H1 (cell line): ENCODE measurements at regions not wholly inside any gene's neighbourhood (a gene's known extent, or its start where the extent isn't known, plus 50 kb on each side); places are given as distances from the start of the nearest gene placed in this dataset.

Source experiments
- CTCF ChIA-PET: fragments of 300-600 bp; sonication (Branson Sonifier 250); formaldehyde crosslinking; loops from one replicate; lab custom pipeline; 2021; ENCODE audit not compliant: partially characterized antibody; lab: Charles Lee
- POLR2A ChIA-PET: fragments of 300-600 bp; sonication (Branson Sonifier 250); formaldehyde crosslinking; loops from one replicate; lab custom pipeline; 2021; ENCODE audit warnings: inconsistent platforms; ENCODE audit not compliant: partially characterized antibody; lab: Charles Lee
- DNase-seq, 2 experiments: peaks; one replicate each; pipeline versions ENCODE4 v3.0.0 to v3.0.0-alpha.2; 2010 to 2022; ENCODE audit warnings: low spot score in 2 of 2, low read depth in 1 of 2, mixed read lengths in 1 of 2
- FAIRE-seq: peaks from 2 replicates; lab custom pipeline; 2011; peaks lifted over from hg19 to GRCh38; lab: Jason Lieb, UNC
- H2AFZ ChIP-seq: 2 replicates; pipeline ENCODE4 v1.8.1; 2012; ENCODE audit warnings: low read length, inconsistent platforms
- H2AK5ac ChIP-seq: 2 replicates; pipeline ENCODE4 v1.6.1; 2013; ENCODE audit warnings: low read depth, low read length
- H2BK120ac ChIP-seq: replicated peaks from 2 replicates; pipeline ENCODE3; 2013; ENCODE audit warnings: low read depth, low read length, inconsistent platforms
- H2BK12ac ChIP-seq: 2 replicates; pipeline ENCODE4 v1.6.1; 2013; ENCODE audit warnings: low read depth, low read length
- H2BK15ac ChIP-seq: 2 replicates; pipeline ENCODE4 v1.6.1; 2013; ENCODE audit warnings: low read length
- H2BK20ac ChIP-seq: 2 replicates; pipeline ENCODE4 v1.6.1; 2013; ENCODE audit warnings: low read length
- H2BK5ac ChIP-seq: 2 replicates; pipeline ENCODE4 v1.6.1; 2013; ENCODE audit warnings: low read depth, low read length
- H3K14ac ChIP-seq: 2 replicates; pipeline ENCODE4 v1.6.1; 2013; ENCODE audit warnings: inconsistent platforms; ENCODE audit not compliant: insufficient read length
- H3K18ac ChIP-seq: 2 replicates; pipeline ENCODE4 v1.6.1; 2013; ENCODE audit warnings: low read length; ENCODE audit errors: extremely low read depth
- H3K23ac ChIP-seq: 2 replicates; pipeline ENCODE4 v1.6.1; 2013; ENCODE audit warnings: inconsistent platforms; ENCODE audit not compliant: insufficient read length
- H3K23me2 ChIP-seq: 2 replicates; pipeline ENCODE4 v1.6.1; 2013; ENCODE audit warnings: low read depth, low read length
- H3K27ac ChIP-seq: 2 replicates; pipeline ENCODE4 v1.6.1; 2011; ENCODE audit warnings: low read depth, low read length, inconsistent platforms
- H3K27me3 ChIP-seq, 4 experiments: replicated peaks in 1 of 4; 1 replicate in 1 of 4; 2 replicates in 3 of 4; pipeline versions ENCODE4 v1.6.1 to v1.8.1; 2011 to 2013; ENCODE audit warnings: low read length in 3 of 4, mild to moderate bottlenecking in 3 of 4, inconsistent platforms in 2 of 4, mixed read lengths in 2 of 4, moderate library complexity in 1 of 4; ENCODE audit not compliant: control insufficient read depth in 3 of 4, insufficient read depth in 3 of 4; ENCODE audit errors: extremely low read depth in 1 of 4
- H3K36me3 ChIP-seq, 4 experiments: 2 replicates each; pipeline versions ENCODE4 v1.6.1 to v1.8.1; 2011 to 2013; ENCODE audit warnings: mild to moderate bottlenecking in 4 of 4, low read length in 3 of 4, moderate library complexity in 2 of 4, control low read depth in 1 of 4, inconsistent platforms in 1 of 4; ENCODE audit not compliant: insufficient read depth in 4 of 4, control insufficient read depth in 2 of 4
- H3K4ac ChIP-seq: replicated peaks from 2 replicates; pipeline ENCODE3; 2013; ENCODE audit warnings: low read length, low read depth, mixed read lengths, inconsistent platforms; ENCODE audit not compliant: insufficient read length
- H3K4me1 ChIP-seq, 4 experiments: replicated peaks in 1 of 4; 1 replicate in 1 of 4; 2 replicates in 3 of 4; pipeline versions ENCODE4 v1.6.1 to v1.8.1; 2011 to 2013; ENCODE audit warnings: low read length in 3 of 4, inconsistent platforms in 2 of 4, mixed read lengths in 1 of 4; ENCODE audit not compliant: insufficient read depth in 4 of 4, control insufficient read depth in 3 of 4
- H3K4me2 ChIP-seq, 2 experiments: 2 replicates each; pipeline versions ENCODE4 v1.6.1 to v1.8.1; 2011 to 2013; ENCODE audit warnings: low read depth in 2 of 2, low read length in 2 of 2, control low read depth in 1 of 2, inconsistent platforms in 1 of 2, mild to moderate bottlenecking in 1 of 2; ENCODE audit not compliant: insufficient read depth in 1 of 2
- H3K4me3 ChIP-seq, 4 experiments: fragments of 200-600, 300-600 bp in 1 of 4; sonication (generic), shearing (Covaris generic), sonication (Bioruptor Twin) in 1 of 4; 2 replicates each; pipeline versions ENCODE4 v1.5.1 to v1.8.1; 2011 to 2016; ENCODE audit warnings: low read length in 4 of 4, low read depth in 3 of 4, control low read depth in 2 of 4, inconsistent platforms in 2 of 4, mild to moderate bottlenecking in 2 of 4, mixed read lengths in 1 of 4, moderate library complexity in 1 of 4; ENCODE audit not compliant: insufficient read depth in 2 of 4; ENCODE audit errors: extremely low read depth in 1 of 4
- H3K56ac ChIP-seq: replicated peaks from 2 replicates; pipeline ENCODE3; 2013; ENCODE audit warnings: low read depth, mild to moderate bottlenecking, mixed read lengths, low read length, inconsistent platforms; ENCODE audit not compliant: insufficient read length
- H3K79me1 ChIP-seq: 2 replicates; pipeline ENCODE4 v1.6.1; 2013; ENCODE audit warnings: low read depth, low read length, control low read depth
- H3K79me2 ChIP-seq, 2 experiments: 2 replicates each; pipeline versions ENCODE4 v1.6.1 to v1.8.1; 2012 to 2013; ENCODE audit warnings: low read length in 2 of 2, mild to moderate bottlenecking in 2 of 2, inconsistent platforms in 1 of 2; ENCODE audit not compliant: insufficient read depth in 2 of 2, control insufficient read depth in 1 of 2
- H3K9ac ChIP-seq, 4 experiments: replicated peaks in 1 of 4; 1 replicate in 1 of 4; 2 replicates in 3 of 4; pipeline versions ENCODE4 v1.6.1 to v1.8.1; 2011 to 2013; ENCODE audit warnings: low read depth in 3 of 4, low read length in 3 of 4, control low read depth in 2 of 4, mild to moderate bottlenecking in 2 of 4, moderate library complexity in 2 of 4, inconsistent platforms in 1 of 4; ENCODE audit errors: extremely low read depth in 1 of 4
- H3K9me3 ChIP-seq, 2 experiments: 2 replicates each; pipeline versions ENCODE4 v1.6.1 to v1.8.1; 2012 to 2013; ENCODE audit warnings: mild to moderate bottlenecking in 2 of 2, moderate library complexity in 2 of 2, control low read depth in 1 of 2, inconsistent platforms in 1 of 2, low read depth in 1 of 2, low read length in 1 of 2, mixed read lengths in 1 of 2; ENCODE audit not compliant: insufficient read depth in 2 of 2
- H4K20me1 ChIP-seq, 2 experiments: replicated peaks in 1 of 2; 2 replicates each; pipeline versions ENCODE3 to v1.8.1; 2011 to 2013; ENCODE audit warnings: inconsistent platforms in 2 of 2, low read length in 2 of 2, mild to moderate bottlenecking in 1 of 2; ENCODE audit not compliant: insufficient read depth in 2 of 2, control insufficient read depth in 1 of 2
- H4K5ac ChIP-seq: 2 replicates; pipeline ENCODE4 v1.6.1; 2013; ENCODE audit warnings: low read length, low read depth, mixed read lengths, inconsistent platforms; ENCODE audit not compliant: insufficient read length
- H4K8ac ChIP-seq: 2 replicates; pipeline ENCODE4 v1.8.0; 2013; ENCODE audit warnings: mild to moderate bottlenecking, moderate library complexity, low read length, inconsistent platforms; ENCODE audit not compliant: insufficient read depth; ENCODE audit errors: extremely low read depth
- H4K91ac ChIP-seq: replicated peaks from 2 replicates; pipeline ENCODE3; 2013; ENCODE audit warnings: low read length, mixed read lengths, inconsistent platforms; ENCODE audit not compliant: insufficient read length
- CTBP2 ChIP-seq: IDR thresholded peaks from 2 replicates; pipeline ENCODE4 v1.7.0; 2011; ENCODE audit warnings: borderline replicate concordance, mild to moderate bottlenecking, moderate library complexity, mixed read lengths, low read length; ENCODE audit not compliant: insufficient read depth, insufficient read length
- SUZ12 ChIP-seq: fragments of 200-600 bp; sonication (generic); IDR thresholded peaks from 2 replicates; pipeline ENCODE4 v1.6.1; 2012; ENCODE audit warnings: mild to moderate bottlenecking, inconsistent platforms, low read length, moderate library complexity, mixed read lengths
- whole genome bisulfite sequencing, 2 experiments: shearing (Covaris generic) in 1 of 2; methylation state at CpG; one replicate each; pipeline versions ENCODE4 v1.1.6 to v1.1.7; 2013 to 2015; ENCODE audit warnings: low lambda C conversion rate in 2 of 2, mixed read lengths in 2 of 2, inconsistent platforms in 1 of 2, low coverage in 1 of 2, missing lambda C conversion rate in 1 of 2; ENCODE audit not compliant: insufficient replicate concordance in 2 of 2, insufficient coverage in 1 of 2, insufficient read length in 1 of 2; ENCODE audit errors: extremely low coverage in 1 of 2, missing lambda C conversion rate in 1 of 2; 5-methylcytosine and 5-hydroxymethylcytosine counted together

DNA sequence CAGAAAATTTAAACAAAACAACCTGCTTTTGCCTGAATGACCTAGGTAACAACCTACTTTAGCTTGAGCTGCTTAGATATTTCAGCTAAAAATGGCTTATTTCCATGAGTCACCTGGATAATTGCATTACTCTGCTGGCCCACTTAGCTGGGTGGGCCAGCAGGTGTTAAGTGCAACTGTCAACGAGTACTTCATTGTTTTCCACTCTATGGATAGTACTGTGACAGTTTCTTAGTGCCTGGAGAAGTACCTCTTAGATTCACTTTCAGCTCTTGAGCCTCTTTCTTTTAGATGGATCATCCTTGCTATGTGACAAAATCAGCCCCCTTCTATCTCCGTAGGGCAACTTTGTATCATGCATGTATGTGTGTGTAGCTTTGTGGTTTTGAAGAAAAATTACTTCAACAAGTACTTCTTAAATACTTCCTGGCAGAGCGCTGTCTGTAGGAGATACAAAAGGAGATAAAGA is 368.2 kb upstream of the ATP2B1 start:
- Histone ChIP-seq H2BK5ac (no peak overlapping the region), H2BK20ac (no peak overlapping the region), H3K9ac (no peak overlapping the region), H3K4me1 (no peaks in the 10 kb centered on the region), H3K79me1 (no peaks in the 10 kb centered on the region), H3K4me2 (no peak overlapping the region), H3K23me2 (no peaks in the 10 kb centered on the region; the same call in 1 of the 2 replicates), H3K79me2 (no peaks in the 10 kb centered on the region), H2AK5ac (no peak overlapping the region), H2BK15ac (no peak overlapping the region), H4K5ac (no peak overlapping the region), H4K20me1 (no peaks in the 10 kb centered on the region), H3K18ac (no peak overlapping the region), H3K36me3 (no peaks in the 10 kb centered on the region), H3K27me3 (no peaks in the 10 kb centered on the region; a peak in 1 of 7 replicates), H3K4ac (no peak overlapping the region), H3K27ac (no peak overlapping the region), H3K9me3 (no peaks in the 10 kb centered on the region), H3K23ac (no peak overlapping the region), H2BK120ac (no peak overlapping the region), H3K14ac (no peak overlapping the region), H4K91ac (no peak overlapping the region), H4K8ac (no peak overlapping the region), H3K56ac (no peak overlapping the region), H2BK12ac (no peak overlapping the region), H3K4me3 (no peak overlapping the region), H2AFZ (no peak overlapping the region)
- TF ChIP-seq SUZ12 (no peak), CTBP2 (no peak)
- ChIA-PET POLR2A (no interaction called here), CTCF (interaction anchor here (0.7 to 1.2 kb wide), 3 partner anchors 10 to 1743 kb away, joined by 3 read pairs; no protein-coding TSS in a partner anchor)
- no peak for DNase-seq
- FAIRE-seq: no peak
- 73% methylated on average over 3 of the region's 3 CpGs; no CpG with 5 or more reads in 1 of the 2 experiments for WGBS, 2 experiments
